ENCODE measurements at regions not wholly inside any gene's neighbourhood (a gene's known extent, or its start where the extent isn't known, plus 50 kb on each side); places are given as distances from the start of the nearest gene placed in this dataset.

GRCh38 chrX:144901521-144901920 lies 345.8 kb upstream of the SPANXN1 start:
- intact Hi-C loops (cut with DNase I) = no loop called here
- 66 to 82% (median 68%) methylated on average over 3 of the region's 3 CpGs for WGBS, 3 donors
- DNase-seq = no peak

DNA sequence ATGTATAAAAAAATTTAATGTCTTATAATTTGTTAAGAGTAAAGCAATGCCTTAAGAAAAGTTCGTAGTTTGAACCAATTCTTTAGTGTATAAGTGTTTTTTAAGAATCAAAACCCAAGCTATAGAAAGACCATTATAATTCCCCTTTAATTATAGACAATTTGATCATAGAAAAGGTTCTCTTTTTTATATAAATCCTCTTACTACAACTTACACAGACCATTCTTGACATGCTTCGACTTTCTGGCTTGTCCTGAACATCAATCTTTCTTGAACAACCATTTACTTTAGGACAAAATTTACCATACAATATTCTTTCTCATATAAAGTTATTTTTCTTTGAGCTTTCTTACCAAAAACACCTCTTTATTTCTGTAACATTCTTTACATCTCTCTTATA lies 330.5 kb upstream of the SPANXN1 start:
- 24 to 39% (median 30%) methylated on average over 2 of the region's 2 CpGs for WGBS, 3 donors

More at GRCh38 chrX:144901521-144901920, 345.8 kb upstream of the SPANXN1 start:
- Histone ChIP-seq H3K4me1 (no peaks in the 10 kb centered on the region), H3K27me3 (ENCODE audit: insufficient read depth in 3 of 3, low read length in 2 of 3) (no peaks in the 10 kb centered on the region), H3K36me3 (ENCODE audit: insufficient read depth in 1 of 2, low read depth in 1 of 2) (no peaks in the 10 kb centered on the region), H3K9me3 (no peaks in the 10 kb centered on the region), H3K27ac (no peak overlapping the region), H3K4me3 (no peak overlapping the region)
- TF ChIP-seq, protein P1, sequence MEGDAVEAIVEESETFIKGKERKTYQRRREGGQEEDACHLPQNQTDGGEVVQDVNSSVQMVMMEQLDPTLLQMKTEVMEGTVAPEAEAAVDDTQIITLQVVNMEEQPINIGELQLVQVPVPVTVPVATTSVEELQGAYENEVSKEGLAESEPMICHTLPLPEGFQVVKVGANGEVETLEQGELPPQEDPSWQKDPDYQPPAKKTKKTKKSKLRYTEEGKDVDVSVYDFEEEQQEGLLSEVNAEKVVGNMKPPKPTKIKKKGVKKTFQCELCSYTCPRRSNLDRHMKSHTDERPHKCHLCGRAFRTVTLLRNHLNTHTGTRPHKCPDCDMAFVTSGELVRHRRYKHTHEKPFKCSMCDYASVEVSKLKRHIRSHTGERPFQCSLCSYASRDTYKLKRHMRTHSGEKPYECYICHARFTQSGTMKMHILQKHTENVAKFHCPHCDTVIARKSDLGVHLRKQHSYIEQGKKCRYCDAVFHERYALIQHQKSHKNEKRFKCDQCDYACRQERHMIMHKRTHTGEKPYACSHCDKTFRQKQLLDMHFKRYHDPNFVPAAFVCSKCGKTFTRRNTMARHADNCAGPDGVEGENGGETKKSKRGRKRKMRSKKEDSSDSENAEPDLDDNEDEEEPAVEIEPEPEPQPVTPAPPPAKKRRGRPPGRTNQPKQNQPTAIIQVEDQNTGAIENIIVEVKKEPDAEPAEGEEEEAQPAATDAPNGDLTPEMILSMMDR (IDR thresholded peaks at IDR 0.05) = no peak
- no peak for ATAC-seq

DNA sequence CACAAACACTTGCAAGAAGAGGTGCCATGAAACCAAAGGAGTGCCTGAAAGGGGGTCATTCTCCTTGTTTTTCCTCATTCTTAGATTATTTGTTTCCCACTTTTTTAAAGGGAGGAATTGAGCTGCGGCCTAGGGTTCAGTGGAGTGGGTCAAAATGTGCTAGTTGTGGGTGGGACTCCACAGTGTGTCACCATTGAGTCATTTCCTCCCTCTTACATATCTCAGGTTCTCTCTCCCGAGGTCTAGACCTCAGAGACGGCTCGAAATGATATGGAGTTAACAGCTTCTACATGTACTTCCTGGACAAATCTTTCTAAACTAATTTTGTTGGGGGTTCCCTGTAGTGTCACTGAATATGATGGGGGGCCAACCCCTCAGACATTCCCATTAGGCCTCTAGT lies 328.4 kb upstream of the SPANXN1 start:
- H3K4me1 ChIP-seq = no peaks in the 10 kb centered on the region
- intact Hi-C loops (cut with DNase I) = no loop called here
- ATAC-seq (no peak), DNase-seq (no peak)
- TF ChIP-seq, protein P1 (IDR thresholded peaks at IDR 0.05) = no peak
- H3K27ac ChIP-seq = no peak overlapping the region
- whole genome bisulfite sequencing, 3 donors = 61 to 71% (median 65%) methylated on average over 4 of the region's 4 CpGs
- no peaks in the 10 kb centered on the region for H3K9me3 ChIP-seq
- no peaks in the 10 kb centered on the region for H3K27me3 ChIP-seq (ENCODE audit: insufficient read depth in 3 of 3, low read length in 2 of 3)
- no peaks in the 10 kb centered on the region for H3K36me3 ChIP-seq (ENCODE audit: insufficient read depth in 1 of 2, low read depth in 1 of 2)
- H3K4me3 ChIP-seq = no peak overlapping the region

More for the DNA sequence above, 330.5 kb upstream of the SPANXN1 start:
- Histone ChIP-seq H3K36me3 (ENCODE audit: insufficient read depth in 1 of 2, low read depth in 1 of 2) (no peaks in the 10 kb centered on the region), H3K4me1 (no peaks in the 10 kb centered on the region), H3K27ac (no peak overlapping the region), H3K9me3 (no peaks in the 10 kb centered on the region), H3K4me3 (no peak overlapping the region), H3K27me3 (ENCODE audit: insufficient read depth in 3 of 3, low read length in 2 of 3) (no peaks in the 10 kb centered on the region)
- intact Hi-C loops (cut with DNase I) = no loop called here
- no peak for DNase-seq
- TF ChIP-seq, protein P1 (IDR thresholded peaks at IDR 0.05) = no peak
- ATAC-seq = no peak

DNA sequence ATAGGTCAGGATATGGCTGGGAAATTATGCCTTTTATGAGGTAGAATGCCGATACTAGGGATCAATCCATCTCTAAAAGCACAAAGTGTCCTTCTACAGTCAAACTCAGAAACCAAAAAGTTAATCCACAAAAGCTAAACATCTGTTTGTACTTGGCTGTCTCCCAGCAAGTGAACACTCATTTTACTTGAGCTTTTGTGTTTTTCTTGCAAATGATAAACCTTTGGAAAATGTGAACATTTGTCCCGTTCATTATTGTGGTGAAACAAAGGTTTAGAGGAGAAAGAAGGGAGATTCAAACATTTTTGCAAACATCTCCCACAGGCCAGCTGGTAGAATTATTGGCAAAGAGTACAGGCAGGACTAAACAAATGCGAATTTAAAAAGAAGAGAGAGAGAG lies 300.6 kb upstream of the SPANXN1 start:
- WGBS, 3 donors = 27 to 43% (median 37%) methylated on average over 3 of the region's 3 CpGs
- intact Hi-C loops (cut with DNase I) = no loop called here
- H3K27me3 ChIP-seq (ENCODE audit: insufficient read depth in 3 of 3, low read length in 2 of 3) = no peaks in the 10 kb centered on the region
- H3K36me3 ChIP-seq (ENCODE audit: insufficient read depth in 1 of 2, low read depth in 1 of 2) = no peaks in the 10 kb centered on the region
- no peaks in the 10 kb centered on the region for H3K4me1 ChIP-seq
- no peak for DNase-seq
- H3K4me3 ChIP-seq = no peak overlapping the region
- no peak for ATAC-seq
- TF ChIP-seq, protein P1 (IDR thresholded peaks at IDR 0.05) = no peak
- no peaks in the 10 kb centered on the region for H3K9me3 ChIP-seq
- H3K27ac ChIP-seq = no peak overlapping the region

Measured in psoas muscle (tissue), 7 donors.